ENCODE measurements at regions not wholly inside any gene's neighbourhood (a gene's known extent, or its start where the extent isn't known, plus 50 kb on each side); places are given as distances from the start of the nearest gene placed in this dataset.

- no peaks in the 10 kb centered on the region for H3K79me2 ChIP-seq (ENCODE audit: low read depth)
- intact Hi-C loops (cut with micrococcal nuclease; ENCODE audit: unreplicated experiment), result no loop called here
Observed at GRCh38 chr2:207469451-207469850, 60.3 kb upstream of the CREB1 start.

DNA sequence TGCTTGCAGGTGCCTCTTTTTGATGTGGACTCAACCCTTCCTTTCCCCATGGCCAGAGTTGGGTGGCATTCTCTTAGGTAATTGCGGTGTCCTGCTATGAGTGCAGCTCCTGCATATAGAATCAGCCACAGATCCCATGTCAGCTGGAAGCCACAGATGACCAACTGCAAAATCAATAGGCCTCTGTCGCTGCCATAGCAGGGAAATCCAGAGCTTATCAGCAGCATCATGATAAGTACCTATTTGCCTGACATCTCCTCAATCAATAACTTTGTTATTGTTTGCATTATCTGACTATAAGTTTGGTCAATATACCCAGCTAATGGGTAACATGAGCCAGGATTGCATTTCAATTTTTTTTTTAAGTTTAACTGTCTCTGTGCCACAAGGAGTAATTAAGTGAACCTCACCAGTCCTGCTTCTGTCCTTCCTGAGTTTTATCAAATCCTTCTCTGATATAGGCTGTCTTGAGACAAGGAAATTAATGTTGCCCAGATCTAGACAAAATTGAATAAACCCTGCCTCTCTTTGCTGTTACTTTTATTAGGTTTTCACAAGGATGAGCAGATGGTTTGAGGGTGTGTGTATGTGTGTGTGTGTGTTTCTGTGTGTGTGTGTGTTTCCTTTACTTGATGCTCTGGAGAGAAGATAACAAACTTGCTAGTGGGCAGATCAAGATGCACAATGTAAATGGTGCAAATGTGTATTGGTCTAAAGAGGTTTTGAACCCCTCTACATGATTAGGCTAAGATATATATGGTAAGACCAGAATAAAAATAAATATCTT, 59.6 kb upstream of the CREB1 start:
- no peaks in the 10 kb centered on the region for H3K9me2 ChIP-seq (ENCODE audit: insufficient read depth)
- H3K4me3 ChIP-seq, result no peak overlapping the region
- no peaks in the 10 kb centered on the region for H4K20me1 ChIP-seq (ENCODE audit: insufficient read depth)
- no peak overlapping the region for H2AFZ ChIP-seq
- H3K36me3 ChIP-seq (ENCODE audit: low read depth), result no peaks in the 10 kb centered on the region
- intact Hi-C loops (cut with micrococcal nuclease; ENCODE audit: unreplicated experiment), result loop anchor here (5.0 kb wide), 1 partner anchor 133 kb away; no protein-coding TSS in a partner anchor
- no peak overlapping the region for H3K27ac ChIP-seq
- BruUV-seq (replicated peaks), result no TSS peak
- no peaks in the 10 kb centered on the region for H3K79me2 ChIP-seq (ENCODE audit: low read depth)
- H3K4me2 ChIP-seq, result no peak overlapping the region
- H3F3A ChIP-seq (ENCODE audit: insufficient read depth, low read depth), result no peaks in the 10 kb centered on the region; the same call in 1 of the 2 replicates
- ChIA-PET CTCF (no interaction called here), POLR2A (ENCODE audit: unreplicated experiment) (no interaction called here)
- DNase-seq, result no peak
- H3K27me3 ChIP-seq (ENCODE audit: insufficient read depth, low read depth), result no peaks in the 10 kb centered on the region
- no peak for TF ChIP-seq EZH2 (IDR thresholded peaks at IDR 0.05; ENCODE audit: low read depth)
- TF ChIP-seq, protein P1, sequence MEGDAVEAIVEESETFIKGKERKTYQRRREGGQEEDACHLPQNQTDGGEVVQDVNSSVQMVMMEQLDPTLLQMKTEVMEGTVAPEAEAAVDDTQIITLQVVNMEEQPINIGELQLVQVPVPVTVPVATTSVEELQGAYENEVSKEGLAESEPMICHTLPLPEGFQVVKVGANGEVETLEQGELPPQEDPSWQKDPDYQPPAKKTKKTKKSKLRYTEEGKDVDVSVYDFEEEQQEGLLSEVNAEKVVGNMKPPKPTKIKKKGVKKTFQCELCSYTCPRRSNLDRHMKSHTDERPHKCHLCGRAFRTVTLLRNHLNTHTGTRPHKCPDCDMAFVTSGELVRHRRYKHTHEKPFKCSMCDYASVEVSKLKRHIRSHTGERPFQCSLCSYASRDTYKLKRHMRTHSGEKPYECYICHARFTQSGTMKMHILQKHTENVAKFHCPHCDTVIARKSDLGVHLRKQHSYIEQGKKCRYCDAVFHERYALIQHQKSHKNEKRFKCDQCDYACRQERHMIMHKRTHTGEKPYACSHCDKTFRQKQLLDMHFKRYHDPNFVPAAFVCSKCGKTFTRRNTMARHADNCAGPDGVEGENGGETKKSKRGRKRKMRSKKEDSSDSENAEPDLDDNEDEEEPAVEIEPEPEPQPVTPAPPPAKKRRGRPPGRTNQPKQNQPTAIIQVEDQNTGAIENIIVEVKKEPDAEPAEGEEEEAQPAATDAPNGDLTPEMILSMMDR (conservative IDR thresholded peaks at IDR 0.05), result no peak
- H3K9me3 ChIP-seq (ENCODE audit: insufficient read depth, low read depth), result no peaks in the 10 kb centered on the region
- peaks cover 12% of the 10 kb centered on the region for H3K4me1 ChIP-seq (replicated peaks; ENCODE audit: insufficient read depth)

More at GRCh38 chr2:207469451-207469850, 60.3 kb upstream of the CREB1 start:
- Histone ChIP-seq H3K36me3 (ENCODE audit: low read depth) (no peaks in the 10 kb centered on the region), H3K4me1 (replicated peaks; ENCODE audit: insufficient read depth) (peaks cover 7% of the 10 kb centered on the region; the same call in 1 of the 2 replicates), H3K4me3 (no peak overlapping the region), H3K27me3 (ENCODE audit: insufficient read depth, low read depth) (no peaks in the 10 kb centered on the region), H3F3A (ENCODE audit: insufficient read depth, low read depth) (no peaks in the 10 kb centered on the region), H3K27ac (no peak overlapping the region), H3K9me3 (ENCODE audit: insufficient read depth, low read depth) (no peaks in the 10 kb centered on the region), H3K4me2 (no peak overlapping the region), H2AFZ (no peak overlapping the region), H4K20me1 (ENCODE audit: insufficient read depth) (no peaks in the 10 kb centered on the region), H3K9me2 (ENCODE audit: insufficient read depth) (no peaks in the 10 kb centered on the region)
- POLR2A ChIA-PET (ENCODE audit: unreplicated experiment), result no interaction called here
- BruUV-seq (replicated peaks), result no TSS peak
- no peak for TF ChIP-seq EZH2 (IDR thresholded peaks at IDR 0.05; ENCODE audit: low read depth)
- TF ChIP-seq, protein P1 (conservative IDR thresholded peaks at IDR 0.05), result no peak
- DNase-seq, result no peak
- CTCF ChIA-PET, result no interaction called here

DNA sequence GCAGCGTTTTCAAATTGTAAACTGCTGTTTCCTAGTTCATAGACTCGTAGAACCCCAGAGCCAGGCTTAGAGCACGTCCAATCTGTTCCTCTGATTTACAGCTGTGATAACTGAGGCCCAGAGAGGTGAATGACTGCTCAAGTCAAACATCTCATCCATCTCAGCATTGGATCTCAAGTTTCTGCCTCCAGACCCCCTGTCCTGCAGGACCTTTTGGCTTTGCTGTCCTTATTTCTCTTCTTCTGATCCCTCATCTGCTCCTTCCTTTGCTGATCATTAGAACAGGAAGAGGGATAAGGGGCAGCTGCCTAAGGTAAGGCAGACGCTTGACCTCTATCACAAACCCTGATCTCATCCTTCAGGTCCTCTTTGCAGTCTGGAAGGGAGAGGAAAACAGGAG, 58.5 kb upstream of the CREB1 start:
- Histone ChIP-seq H3F3A (ENCODE audit: insufficient read depth, low read depth) (peaks cover 3% of the 10 kb centered on the region; the same call in 1 of the 2 replicates), H3K9me3 (ENCODE audit: insufficient read depth, low read depth) (no peaks in the 10 kb centered on the region), H2AFZ (no peak overlapping the region), H3K27ac (no peak overlapping the region), H3K9me2 (ENCODE audit: insufficient read depth) (no peaks in the 10 kb centered on the region), H3K36me3 (ENCODE audit: low read depth) (no peaks in the 10 kb centered on the region), H3K4me3 (no peak overlapping the region), H3K4me2 (no peak overlapping the region), H3K4me1 (replicated peaks; ENCODE audit: insufficient read depth) (peaks cover 14% of the 10 kb centered on the region), H4K20me1 (ENCODE audit: insufficient read depth) (no peaks in the 10 kb centered on the region), H3K27me3 (ENCODE audit: insufficient read depth, low read depth) (no peaks in the 10 kb centered on the region), H3K79me2 (ENCODE audit: low read depth) (no peaks in the 10 kb centered on the region)
- intact Hi-C loops (cut with micrococcal nuclease; ENCODE audit: unreplicated experiment), result loop anchor here (5.0 kb wide), 1 partner anchor 134 kb away; no protein-coding TSS in a partner anchor
- no peak for TF ChIP-seq EZH2 (IDR thresholded peaks at IDR 0.05; ENCODE audit: low read depth)
- TF ChIP-seq, protein P1 (conservative IDR thresholded peaks at IDR 0.05), result no peak
- DNase-seq, result no peak
- POLR2A ChIA-PET (ENCODE audit: unreplicated experiment), result no interaction called here
- no TSS peak for BruUV-seq (replicated peaks)
- CTCF ChIA-PET, result no interaction called here

All from PC-9 (cell line).